ENCODE measurements at regions not wholly inside any gene's neighbourhood (a gene's known extent, or its start where the extent isn't known, plus 50 kb on each side); places are given as distances from the start of the nearest gene placed in this dataset.

GRCh38 chr6:165869526-165869925, 206.5 kb upstream of the PDE10A start:
- H3K4me3 ChIP-seq = no peak overlapping the region
- DNase-seq (ENCODE audit: low spot score) = no peak
- no peaks in the 10 kb centered on the region for H3K9me3 ChIP-seq
- WGBS = 91% methylated on average over 3 of the region's 3 CpGs
- no peaks in the 10 kb centered on the region for H3K27me3 ChIP-seq (replicated peaks; ENCODE audit: insufficient read depth)
- intact Hi-C loops (cut with DNase I) = no loop called here
- H3K4me1 ChIP-seq (replicated peaks) = no peaks in the 10 kb centered on the region
- H3K27ac ChIP-seq = no peak overlapping the region
- no peaks in the 10 kb centered on the region for H3K36me3 ChIP-seq
- no peak for TF ChIP-seq POLR2A (IDR thresholded peaks at IDR 0.05)
- no peak for TF ChIP-seq POLR2AphosphoS5 (IDR thresholded peaks at IDR 0.05)
- TF ChIP-seq CTCF (IDR thresholded peaks at IDR 0.05) = no peak

- 92% methylated on average over 1 of the region's 1 CpG for WGBS
- TF ChIP-seq POLR2AphosphoS5 (IDR thresholded peaks at IDR 0.05) (no peak), POLR2A (IDR thresholded peaks at IDR 0.05) (no peak), CTCF (IDR thresholded peaks at IDR 0.05) (no peak)
Measured at GRCh38 chr6:165864925-165865324, 201.9 kb upstream of the PDE10A start.

GRCh38 chr6:165864218-165864617, 201.2 kb upstream of the PDE10A start:
- Histone ChIP-seq H3K27me3 (replicated peaks; ENCODE audit: insufficient read depth) (peaks cover 5% of the 10 kb centered on the region), H3K9me3 (no peaks in the 10 kb centered on the region), H3K27ac (no peak overlapping the region), H3K4me1 (replicated peaks) (no peaks in the 10 kb centered on the region), H3K36me3 (no peaks in the 10 kb centered on the region), H3K4me3 (no peak overlapping the region)
- no peak for TF ChIP-seq POLR2A (IDR thresholded peaks at IDR 0.05)
- TF ChIP-seq POLR2AphosphoS5 (IDR thresholded peaks at IDR 0.05) = no peak
- TF ChIP-seq CTCF (IDR thresholded peaks at IDR 0.05) = no peak
- intact Hi-C loops (cut with DNase I) = no loop called here
- DNase-seq (ENCODE audit: low spot score) = no peak

More at GRCh38 chr6:165864925-165865324, 201.9 kb upstream of the PDE10A start:
- H3K4me3 ChIP-seq = no peak overlapping the region
- H3K27me3 ChIP-seq (replicated peaks; ENCODE audit: insufficient read depth) = peaks cover 5% of the 10 kb centered on the region
- no peak for DNase-seq (ENCODE audit: low spot score)
- no peaks in the 10 kb centered on the region for H3K9me3 ChIP-seq
- no peak overlapping the region for H3K27ac ChIP-seq
- H3K36me3 ChIP-seq = no peaks in the 10 kb centered on the region
- H3K4me1 ChIP-seq (replicated peaks) = no peaks in the 10 kb centered on the region
- intact Hi-C loops (cut with DNase I) = no loop called here

- DNase-seq (ENCODE audit: low spot score) = no peak
- Histone ChIP-seq H3K4me1 (replicated peaks) (no peaks in the 10 kb centered on the region), H3K9me3 (no peaks in the 10 kb centered on the region), H3K27me3 (replicated peaks; ENCODE audit: insufficient read depth) (peaks cover 5% of the 10 kb centered on the region), H3K36me3 (no peaks in the 10 kb centered on the region), H3K27ac (no peak overlapping the region), H3K4me3 (no peak overlapping the region)
- TF ChIP-seq POLR2A (IDR thresholded peaks at IDR 0.05) (no peak), CTCF (IDR thresholded peaks at IDR 0.05) (no peak), POLR2AphosphoS5 (IDR thresholded peaks at IDR 0.05) (no peak)
- intact Hi-C loops (cut with DNase I) = no loop called here
- whole genome bisulfite sequencing = 74% methylated on average over 3 of the region's 3 CpGs
Measured at GRCh38 chr6:165863801-165864200, 200.8 kb upstream of the PDE10A start.

GRCh38 chr6:165862813-165863212, 199.8 kb upstream of the PDE10A start:
- no peak for DNase-seq (ENCODE audit: low spot score)

More at GRCh38 chr6:165862813-165863212, 199.8 kb upstream of the PDE10A start:
- no peak overlapping the region for H3K4me3 ChIP-seq
- no peak overlapping the region for H3K27ac ChIP-seq
- H3K27me3 ChIP-seq (replicated peaks; ENCODE audit: insufficient read depth) = peaks cover 5% of the 10 kb centered on the region
- no peaks in the 10 kb centered on the region for H3K36me3 ChIP-seq
- H3K9me3 ChIP-seq = no peaks in the 10 kb centered on the region
- no peak for TF ChIP-seq POLR2AphosphoS5 (IDR thresholded peaks at IDR 0.05)
- WGBS = 76% methylated on average over 4 of the region's 4 CpGs
- intact Hi-C loops (cut with DNase I) = no loop called here
- no peaks in the 10 kb centered on the region for H3K4me1 ChIP-seq (replicated peaks)

Measured in prostate gland (tissue), 2 donors.